Panc1 (cell line): ENCODE measurements at regions not wholly inside any gene's neighbourhood (a gene's known extent, or its start where the extent isn't known, plus 50 kb on each side); places are given as distances from the start of the nearest gene placed in this dataset.

ENCODE experiments used
- CTCF ChIP-seq: fragments of 450-650 bp; IDR thresholded peaks from 2 replicates; pipeline ENCODE4 v1.5.1; 2017; ENCODE audit warnings: mild to moderate bottlenecking
- SIN3A ChIP-seq: IDR thresholded peaks from 2 replicates; pipeline ENCODE4 v1.6.1; 2012; ENCODE audit warnings: low read depth, mild to moderate bottlenecking, low read length, moderate library complexity, borderline replicate concordance; ENCODE audit not compliant: insufficient read depth
- TCF7L2 ChIP-seq: IDR thresholded peaks from 2 replicates; pipeline ENCODE4 v1.6.1; 2011; ENCODE audit warnings: mild to moderate bottlenecking, low read depth, low read length, inconsistent platforms

- TF ChIP-seq CTCF (no peak), SIN3A (no peak), TCF7L2 (no peak)
Measured at GRCh38 chr5:67799732-67800234, 415.8 kb upstream of the PIK3R1 start.
